ENCODE measurements at regions not wholly inside any gene's neighbourhood (a gene's known extent, or its start where the extent isn't known, plus 50 kb on each side); places are given as distances from the start of the nearest gene placed in this dataset.

GRCh38 chr13:70908795-70909194 is 800.5 kb upstream of the KLHL1 start:
- intact Hi-C loops (cut with micrococcal nuclease; ENCODE audit: unreplicated experiment) = no loop called here
- H2AFZ ChIP-seq = no peak overlapping the region
- no peaks in the 10 kb centered on the region for H3K4me1 ChIP-seq (replicated peaks; ENCODE audit: insufficient read depth)
- H3F3A ChIP-seq (ENCODE audit: insufficient read depth, low read depth) = no peaks in the 10 kb centered on the region
- no peak for DNase-seq
- H3K9me2 ChIP-seq (ENCODE audit: insufficient read depth) = no peaks in the 10 kb centered on the region
- ChIA-PET POLR2A (ENCODE audit: unreplicated experiment) (no interaction called here), CTCF (interaction anchor here (0.6 kb wide), 1 partner anchor 1445 kb away, joined by 7 read pairs; no protein-coding TSS in a partner anchor)
- H3K9me3 ChIP-seq (ENCODE audit: insufficient read depth, low read depth) = no peaks in the 10 kb centered on the region
- H3K27me3 ChIP-seq (ENCODE audit: insufficient read depth, low read depth) = no peaks in the 10 kb centered on the region
- no TSS peak for BruUV-seq (replicated peaks)
- H3K4me2 ChIP-seq = no peak overlapping the region
- H3K27ac ChIP-seq = no peak overlapping the region
- H3K36me3 ChIP-seq (ENCODE audit: low read depth) = no peaks in the 10 kb centered on the region
- H3K79me2 ChIP-seq (ENCODE audit: low read depth) = no peaks in the 10 kb centered on the region
- H4K20me1 ChIP-seq (ENCODE audit: insufficient read depth) = no peaks in the 10 kb centered on the region
- TF ChIP-seq CTCF (conservative IDR thresholded peaks at IDR 0.05) (no peak), EZH2 (IDR thresholded peaks at IDR 0.05; ENCODE audit: low read depth) (no peak)
- no peak overlapping the region for H3K4me3 ChIP-seq

- Histone ChIP-seq H2AFZ (no peak overlapping the region), H3K27ac (no peak overlapping the region), H3F3A (ENCODE audit: insufficient read depth, low read depth) (no peaks in the 10 kb centered on the region), H3K9me2 (ENCODE audit: insufficient read depth) (no peaks in the 10 kb centered on the region), H3K4me1 (replicated peaks; ENCODE audit: insufficient read depth) (no peaks in the 10 kb centered on the region), H3K36me3 (ENCODE audit: low read depth) (no peaks in the 10 kb centered on the region), H3K4me2 (no peak overlapping the region), H3K4me3 (no peak overlapping the region), H4K20me1 (ENCODE audit: insufficient read depth) (no peaks in the 10 kb centered on the region), H3K27me3 (ENCODE audit: insufficient read depth, low read depth) (no peaks in the 10 kb centered on the region), H3K79me2 (ENCODE audit: low read depth) (no peaks in the 10 kb centered on the region), H3K9me3 (ENCODE audit: insufficient read depth, low read depth) (no peaks in the 10 kb centered on the region)
- intact Hi-C loops (cut with micrococcal nuclease; ENCODE audit: unreplicated experiment) = no loop called here
- ChIA-PET POLR2A (ENCODE audit: unreplicated experiment) (no interaction called here), CTCF (no interaction called here)
- BruUV-seq (replicated peaks) = no TSS peak
- no peak for DNase-seq
- TF ChIP-seq CTCF (conservative IDR thresholded peaks at IDR 0.05) = no peak
- no peak for TF ChIP-seq EZH2 (IDR thresholded peaks at IDR 0.05; ENCODE audit: low read depth)
Observed at GRCh38 chr13:70905035-70905434, 796.8 kb upstream of the KLHL1 start.

GRCh38 chr13:70896136-70896535 is 787.9 kb upstream of the KLHL1 start:
- no peak overlapping the region for H3K27ac ChIP-seq
- CTCF ChIA-PET = no interaction called here
- no peaks in the 10 kb centered on the region for H3K27me3 ChIP-seq (ENCODE audit: insufficient read depth, low read depth)
- no peaks in the 10 kb centered on the region for H3K36me3 ChIP-seq (ENCODE audit: low read depth)
- no peaks in the 10 kb centered on the region for H3F3A ChIP-seq (ENCODE audit: insufficient read depth, low read depth)
- H4K20me1 ChIP-seq (ENCODE audit: insufficient read depth) = no peaks in the 10 kb centered on the region
- BruUV-seq (replicated peaks) = no TSS peak
- H3K9me2 ChIP-seq (ENCODE audit: insufficient read depth) = no peaks in the 10 kb centered on the region; the same call in 1 of the 2 replicates
- H3K4me3 ChIP-seq = no peak overlapping the region
- no peaks in the 10 kb centered on the region for H3K79me2 ChIP-seq (ENCODE audit: low read depth)
- intact Hi-C loops (cut with micrococcal nuclease; ENCODE audit: unreplicated experiment) = no loop called here
- TF ChIP-seq CTCF (conservative IDR thresholded peaks at IDR 0.05) (no peak), EZH2 (IDR thresholded peaks at IDR 0.05; ENCODE audit: low read depth) (no peak)
- DNase-seq = no peak
- POLR2A ChIA-PET (ENCODE audit: unreplicated experiment) = no interaction called here
- no peak overlapping the region for H2AFZ ChIP-seq
- no peaks in the 10 kb centered on the region for H3K9me3 ChIP-seq (ENCODE audit: insufficient read depth, low read depth)
- H3K4me2 ChIP-seq = no peak overlapping the region
- H3K4me1 ChIP-seq (replicated peaks; ENCODE audit: insufficient read depth) = no peaks in the 10 kb centered on the region

Measured in PC-9 (cell line).